ENCODE measurements at regions not wholly inside any gene's neighbourhood (a gene's known extent, or its start where the extent isn't known, plus 50 kb on each side); places are given as distances from the start of the nearest gene placed in this dataset.
"Not testable (repeated sequence)": the region's sequence is repeated elsewhere in the genome, so short reads cannot be mapped to it uniquely, and the experiment has no call there.

DNA sequence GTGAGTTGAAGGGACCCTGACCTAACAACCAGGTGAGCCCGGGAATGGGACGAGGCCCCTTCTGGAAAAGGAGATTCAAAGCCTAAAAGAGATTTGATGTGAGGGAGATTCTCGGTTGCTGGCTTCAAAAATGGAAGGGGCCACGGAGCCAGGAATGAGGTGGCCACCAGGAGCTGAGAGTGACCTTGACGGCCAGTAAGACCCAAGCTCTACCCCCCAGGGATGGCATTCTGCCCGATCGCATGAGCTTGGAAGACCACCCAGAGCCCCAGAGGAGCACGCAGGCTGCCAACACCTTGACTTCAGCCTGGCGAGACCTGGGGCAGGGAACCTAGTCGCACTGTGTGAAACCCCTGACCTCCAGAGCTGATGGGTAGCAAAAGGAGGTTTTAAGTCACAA lies 163.9 kb downstream of the BMP7 start:
- peak in 5 of 51 donors; percentile 6 to 49 (median 12) for DNase-seq

DNA sequence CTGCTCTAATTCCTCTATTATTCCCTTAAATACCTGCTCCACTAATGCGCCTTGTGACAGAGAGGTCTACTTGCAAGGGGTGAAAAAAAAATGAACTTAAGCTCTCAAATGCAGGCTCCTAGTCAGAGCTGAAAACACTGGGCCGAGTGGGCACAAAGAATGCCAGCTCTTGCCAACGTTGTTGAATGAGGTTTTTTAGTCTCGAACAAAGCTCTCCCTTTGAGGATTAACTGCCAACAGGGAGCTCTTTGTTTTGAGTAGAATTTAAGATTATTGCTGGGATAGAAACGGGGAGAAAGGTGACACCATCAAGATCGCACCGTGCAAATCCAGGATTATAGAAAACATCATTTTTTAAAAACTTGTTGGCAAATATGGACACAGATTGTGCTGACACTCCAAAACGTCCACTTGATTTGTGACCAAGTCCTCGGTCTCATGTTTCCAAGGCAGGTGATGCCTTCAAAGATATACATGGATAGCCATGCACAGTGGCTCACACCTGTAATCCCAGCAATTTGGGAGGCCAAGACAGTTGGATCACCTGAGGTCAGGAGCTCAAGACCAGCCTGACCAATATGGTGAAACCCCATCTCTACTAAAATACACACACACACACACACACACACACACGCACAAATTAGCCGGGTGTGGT lies 163.2 kb downstream of the BMP7 start:
- peak in 41 of 51 donors; percentile 9 to 91 (median 51) for DNase-seq

DNA sequence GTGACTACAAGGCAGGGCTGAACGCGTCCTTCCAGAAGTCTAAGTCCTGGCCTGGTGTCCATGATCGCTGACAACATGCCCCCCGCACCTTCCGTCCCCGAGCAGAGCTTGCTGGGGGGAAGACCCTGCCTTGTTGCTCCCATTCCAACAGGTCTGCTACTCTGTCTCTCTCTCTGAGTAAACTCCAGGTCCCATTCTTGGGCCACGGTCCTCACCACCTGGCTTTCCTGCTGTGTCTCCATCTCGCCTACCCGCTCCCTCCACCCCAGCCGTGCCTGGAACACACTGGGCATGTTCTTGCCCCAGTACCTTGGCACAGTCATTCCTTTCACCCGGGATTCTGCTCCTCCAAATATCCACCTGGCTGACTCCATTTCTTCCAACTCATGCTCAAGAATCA lies 162.3 kb downstream of the BMP7 start:
- DNase-seq, result peak in 1 of 51 donors; percentile 34

DNA sequence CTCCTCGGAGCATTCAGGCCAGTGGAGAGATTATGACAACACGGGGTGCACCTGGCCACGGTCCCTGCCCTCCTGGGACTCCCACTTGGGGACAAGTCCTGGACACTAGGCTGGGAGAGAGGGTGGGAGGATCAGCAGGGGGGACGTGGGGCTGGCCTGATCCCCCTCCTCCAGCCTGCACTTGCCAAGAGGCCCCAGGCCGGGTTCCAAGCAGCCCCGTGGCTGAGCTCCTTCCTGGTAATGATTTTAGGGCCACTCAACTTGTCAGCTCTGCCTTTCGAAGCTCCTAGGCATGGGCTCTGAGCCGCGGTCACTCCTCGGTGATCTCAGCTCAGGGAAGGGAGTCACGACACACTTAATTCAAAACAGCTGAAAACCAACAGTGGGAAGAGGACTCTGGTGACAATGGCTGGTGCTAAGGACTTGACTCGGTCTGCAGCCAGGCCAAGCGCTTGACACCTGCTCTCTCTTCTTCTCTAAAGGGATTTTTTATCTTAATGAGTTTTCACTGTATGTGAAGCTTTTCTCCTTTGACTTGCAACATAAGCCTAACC lies 161.7 kb downstream of the BMP7 start:
- DNase-seq, result peak in 16 of 51 donors; percentile 3 to 37 (median 22)

DNA sequence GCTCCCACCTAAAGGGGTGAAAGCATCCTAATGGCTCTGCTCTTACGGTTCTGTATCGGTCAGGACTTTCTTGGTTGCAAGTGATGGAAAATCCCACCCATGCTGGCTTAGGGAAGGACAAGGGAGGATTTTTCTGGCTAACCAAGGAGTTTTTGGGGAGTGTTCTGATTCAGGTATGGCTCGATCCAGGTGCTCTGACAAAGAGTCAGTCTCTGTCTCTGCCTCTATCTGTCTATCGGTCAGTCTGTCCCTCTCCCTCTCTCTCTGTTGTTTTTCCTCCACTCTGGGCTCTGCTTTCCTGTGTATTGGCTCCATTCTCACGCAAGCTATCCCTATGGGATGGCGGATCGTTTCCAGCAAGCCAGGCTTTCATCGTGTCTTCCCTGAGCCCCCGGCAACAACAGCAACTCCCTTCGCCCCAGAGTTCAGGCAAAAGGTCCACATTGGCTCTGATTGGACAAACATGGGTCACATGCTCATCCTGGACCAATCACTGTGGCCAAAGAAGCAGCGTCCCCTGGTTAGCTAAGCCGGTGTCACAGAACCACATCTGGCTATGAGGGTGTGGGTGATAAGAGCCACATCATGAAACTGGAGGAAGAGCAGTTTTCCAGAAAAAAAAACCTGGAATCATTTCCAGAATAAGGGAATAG lies 160.3 kb downstream of the BMP7 start:
- no peak for DNase-seq

DNA sequence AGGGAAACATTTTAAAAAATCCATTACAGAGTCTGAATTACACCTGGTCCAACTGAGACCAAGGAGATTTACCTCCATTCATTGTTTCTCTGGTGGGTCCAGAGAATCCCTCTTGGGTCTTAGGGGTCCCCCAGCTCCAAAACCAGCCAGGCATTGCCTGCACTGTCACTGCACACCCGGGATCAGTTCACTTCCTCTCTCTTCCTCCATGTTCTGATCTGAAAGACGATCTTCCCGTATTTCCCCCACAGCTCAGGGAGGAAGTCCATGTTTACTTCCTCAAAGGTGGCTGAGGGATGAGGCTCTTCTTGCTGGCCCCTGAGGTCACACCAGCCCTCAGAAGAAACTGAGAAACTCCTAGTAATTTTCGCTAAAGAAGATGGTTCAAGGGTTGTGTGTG lies 159.7 kb downstream of the BMP7 start:
- DNase-seq, result no peak

DNA sequence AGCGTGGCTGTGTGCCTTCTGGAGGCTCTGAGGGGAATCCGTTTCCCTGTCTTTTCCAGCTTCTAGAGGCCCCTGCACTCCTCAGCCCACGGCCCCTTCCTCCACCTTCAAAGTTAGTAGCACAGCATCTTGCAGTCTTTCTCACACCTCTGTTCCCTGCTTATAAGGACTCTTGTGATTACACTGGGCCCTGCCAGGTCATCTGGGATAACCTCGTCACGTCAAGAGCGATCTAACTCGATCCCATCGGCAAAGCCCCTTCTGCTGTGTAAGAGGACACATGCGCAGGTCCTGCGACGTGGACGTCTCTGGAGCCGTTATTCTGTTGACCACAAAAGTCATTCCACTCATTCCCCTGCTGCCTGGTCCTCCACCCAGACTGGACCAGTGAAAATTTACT lies 159.2 kb downstream of the BMP7 start:
- DNase-seq, result no peak

DNA sequence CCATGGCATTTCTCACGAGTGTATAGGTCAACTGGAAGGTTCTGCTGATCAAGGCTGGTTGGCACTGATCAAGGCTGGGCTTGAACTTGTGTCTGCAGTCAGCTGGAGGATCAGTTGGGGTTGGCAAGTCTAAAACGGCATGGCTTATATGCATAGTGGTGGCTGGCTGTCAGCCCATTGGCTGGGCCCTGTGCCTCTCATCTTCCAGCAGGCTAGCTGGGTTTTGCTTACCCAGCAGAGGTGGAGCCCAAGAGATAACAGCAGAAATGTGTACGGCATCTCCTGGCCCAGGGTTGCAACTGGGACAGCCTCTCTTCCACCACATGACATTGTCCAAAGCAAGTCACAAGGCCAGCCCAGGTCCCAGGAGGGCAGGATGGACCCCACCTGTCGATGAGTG lies 158.2 kb downstream of the BMP7 start:
- no peak for DNase-seq

DNA sequence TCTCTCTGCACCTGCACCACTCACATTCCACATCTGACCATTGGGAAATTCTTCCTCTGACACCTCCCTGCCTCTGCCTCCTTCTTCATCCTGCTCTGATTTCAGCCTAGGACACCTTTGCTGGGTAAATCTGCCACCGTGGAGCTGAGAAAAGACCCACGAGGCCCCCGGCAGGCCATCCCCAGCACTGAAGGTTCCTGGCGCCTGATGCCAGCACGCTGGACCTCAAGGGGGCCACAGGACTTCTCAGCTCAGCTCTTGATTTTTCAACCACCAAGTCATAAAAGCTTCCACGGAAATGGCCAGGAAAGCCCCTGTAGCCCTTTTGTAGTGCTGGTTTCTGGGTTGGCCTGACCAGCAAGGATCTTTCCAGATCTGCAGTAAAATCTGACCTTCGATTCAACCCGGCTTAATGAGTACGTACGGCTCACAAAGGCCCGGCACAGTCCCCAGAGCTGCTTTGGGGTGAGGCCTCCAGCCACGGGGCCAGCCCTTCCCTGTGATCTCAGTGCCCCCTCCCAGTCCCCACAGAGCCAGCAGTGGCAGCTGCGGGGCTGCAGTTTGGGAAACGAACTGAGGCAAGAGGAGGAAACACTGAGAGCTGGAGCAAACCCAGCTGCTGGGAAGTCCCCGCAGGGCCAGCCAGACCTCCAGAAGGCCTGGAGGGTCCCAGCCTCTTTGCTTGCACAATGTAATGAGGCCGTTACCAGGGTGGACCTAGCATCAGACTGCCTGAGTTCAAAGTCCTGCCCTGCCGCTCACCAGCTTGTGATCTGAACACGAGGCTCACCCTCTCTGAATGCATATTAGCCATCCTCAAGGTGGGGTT lies 157.5 kb downstream of the BMP7 start:
- DNase-seq, result peak in 3 of 51 donors; percentile 10 to 48 (median 11)

DNA sequence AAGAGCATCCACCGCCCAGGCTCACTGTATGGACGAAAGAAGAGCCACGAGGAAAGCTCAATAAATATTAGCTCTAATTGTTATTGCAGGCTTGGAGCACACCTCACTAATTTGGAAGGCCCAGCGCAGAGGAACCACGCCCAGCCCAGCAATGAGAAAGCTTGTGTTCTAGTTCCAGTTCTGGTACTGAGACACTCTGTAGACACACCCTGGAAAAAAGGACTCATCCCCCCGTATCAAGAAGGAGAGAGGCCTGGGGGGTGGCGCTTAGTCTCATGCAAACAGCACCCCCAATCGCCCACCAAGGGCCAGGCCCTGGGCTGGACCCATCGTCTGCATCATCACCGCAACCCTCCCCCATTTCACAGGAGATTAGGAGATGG lies 156.9 kb downstream of the BMP7 start:
- no peak for DNase-seq

DNA sequence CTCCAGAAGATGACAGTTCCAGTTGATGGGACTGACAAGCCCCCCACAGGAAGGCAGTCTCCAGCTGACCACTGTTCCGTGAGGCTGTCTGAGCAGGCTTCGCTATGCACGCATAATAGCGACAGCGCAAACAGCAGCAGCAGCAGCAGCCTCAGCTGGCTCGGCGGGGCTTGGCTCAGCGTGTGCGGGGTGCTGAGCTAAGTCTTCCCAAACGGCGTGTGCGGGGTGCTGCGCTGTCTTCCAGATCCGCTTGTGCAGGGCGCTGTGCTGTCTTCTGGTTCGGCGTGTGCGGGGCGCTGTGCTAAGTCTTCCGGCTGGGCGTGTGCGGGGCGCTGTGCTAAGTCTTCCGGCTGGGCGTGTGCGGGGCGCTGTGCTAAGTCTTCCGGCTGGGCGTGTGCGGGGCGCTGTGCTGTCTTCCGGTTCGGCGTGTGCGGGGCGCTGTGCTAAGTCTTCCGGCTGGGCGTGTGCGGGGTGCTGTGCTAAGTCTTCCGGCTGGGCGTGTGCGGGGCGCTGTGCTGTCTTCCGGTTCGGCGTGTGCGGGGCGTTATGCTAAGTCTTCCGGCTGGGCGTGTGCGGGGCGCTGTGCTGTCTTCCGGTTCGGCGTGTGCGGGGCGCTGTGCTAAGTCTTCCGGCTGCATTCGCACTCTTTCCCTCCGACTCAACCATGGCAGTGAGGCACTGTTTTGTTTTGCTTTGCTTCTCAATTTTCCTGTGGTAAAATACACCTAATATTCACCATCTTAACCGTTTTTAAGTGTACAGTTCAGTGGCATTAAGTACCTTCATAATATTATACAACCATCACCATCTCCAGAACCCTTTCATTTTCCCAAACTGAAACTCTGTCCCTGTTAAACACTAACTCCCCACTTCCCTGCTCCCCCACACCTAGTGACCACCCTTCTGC lies 156.1 kb downstream of the BMP7 start:
- not testable (repeated sequence) for DNase-seq

DNA sequence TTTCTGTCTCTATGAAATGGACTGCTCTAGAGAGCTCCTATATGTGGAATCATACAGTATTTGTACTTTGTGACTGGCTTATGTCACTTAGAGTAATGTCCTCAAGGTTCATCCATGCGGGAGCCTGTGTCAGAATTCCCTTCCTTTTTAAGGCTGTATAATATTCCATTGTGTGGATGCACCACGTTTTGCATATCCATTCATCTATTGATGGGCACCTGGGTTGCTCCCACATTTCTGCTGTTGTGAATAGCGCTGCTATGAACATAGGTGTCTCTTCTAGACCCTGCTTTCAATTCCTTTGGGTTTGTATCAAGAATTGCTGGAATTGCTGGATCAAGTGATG lies 155.4 kb downstream of the BMP7 start:
- DNase-seq, result no peak

DNA sequence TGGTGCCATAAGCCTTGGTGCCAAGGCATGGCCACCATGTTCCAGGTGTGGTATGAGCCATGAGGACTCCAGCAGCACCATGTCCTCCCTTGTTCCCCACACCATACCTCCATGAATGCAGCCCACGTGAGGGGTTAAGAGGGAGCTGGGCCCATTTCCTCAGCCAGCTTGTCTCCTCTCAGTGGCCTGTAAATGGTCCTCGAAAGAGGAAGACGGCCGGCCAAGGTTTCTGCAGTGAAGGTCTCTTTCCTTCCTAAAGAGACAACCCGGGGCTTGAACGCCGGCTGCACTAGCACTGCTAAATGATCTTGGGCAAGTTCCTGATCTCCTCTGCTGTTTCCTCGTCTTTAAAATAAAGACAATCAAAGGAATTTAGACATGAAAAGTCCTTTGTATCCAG lies 154.0 kb downstream of the BMP7 start:
- no peak for DNase-seq

DNA sequence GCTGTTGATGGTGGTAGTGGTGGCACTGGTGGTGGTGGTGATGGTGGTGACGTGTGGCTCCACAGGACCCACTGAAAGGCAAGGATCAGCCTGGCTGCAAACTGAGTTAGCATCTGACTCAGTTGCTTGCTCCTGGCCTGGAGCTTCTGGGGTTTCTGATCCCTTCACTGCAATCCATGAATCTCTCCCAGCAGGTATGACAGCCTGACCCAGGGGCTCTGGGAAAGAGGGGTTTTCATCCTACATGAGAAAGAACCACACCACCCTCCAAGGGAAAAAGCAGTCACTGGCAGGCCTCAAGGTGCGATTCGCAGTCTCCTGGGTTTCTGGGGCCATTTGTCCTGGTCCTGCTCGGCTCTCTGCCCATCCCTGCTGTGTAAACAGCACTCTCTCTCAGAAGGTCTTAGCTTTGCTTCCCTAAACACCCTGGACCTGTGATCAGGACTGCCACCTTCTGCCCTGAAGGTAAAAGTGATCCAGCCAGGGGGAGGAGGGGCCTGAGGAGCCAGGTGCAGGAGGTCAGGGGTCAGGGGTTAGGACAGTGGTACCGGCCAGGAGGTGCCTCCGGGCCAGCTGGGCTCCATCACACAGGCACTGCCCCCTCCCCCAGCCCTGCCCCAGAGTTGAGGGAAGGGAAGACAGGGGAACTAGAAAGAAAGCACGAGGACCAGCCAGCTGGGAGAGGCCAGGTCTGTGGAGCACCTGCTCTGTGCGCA lies 152.0 kb downstream of the BMP7 start:
- DNase-seq, result no peak

DNA sequence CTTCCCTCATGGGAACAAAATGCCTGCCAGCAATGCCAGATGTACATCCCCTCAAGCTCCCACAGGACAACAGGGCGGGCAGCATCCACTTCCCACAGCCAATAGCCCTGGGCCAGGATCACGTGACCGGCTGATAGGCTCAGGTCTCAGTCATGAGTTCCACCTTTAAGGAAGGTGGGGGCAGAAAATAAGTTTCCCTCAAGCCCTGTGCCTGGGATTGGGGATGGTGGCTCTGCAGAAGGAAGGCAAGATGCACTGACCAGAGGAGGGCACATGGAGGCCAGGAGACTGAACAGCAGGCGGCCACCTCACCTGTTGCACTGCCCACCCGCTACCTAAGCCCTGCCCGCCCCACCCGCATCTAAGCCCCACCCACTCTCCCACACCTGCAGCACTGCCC lies 149.1 kb downstream of the BMP7 start:
- no peak for DNase-seq

DNA sequence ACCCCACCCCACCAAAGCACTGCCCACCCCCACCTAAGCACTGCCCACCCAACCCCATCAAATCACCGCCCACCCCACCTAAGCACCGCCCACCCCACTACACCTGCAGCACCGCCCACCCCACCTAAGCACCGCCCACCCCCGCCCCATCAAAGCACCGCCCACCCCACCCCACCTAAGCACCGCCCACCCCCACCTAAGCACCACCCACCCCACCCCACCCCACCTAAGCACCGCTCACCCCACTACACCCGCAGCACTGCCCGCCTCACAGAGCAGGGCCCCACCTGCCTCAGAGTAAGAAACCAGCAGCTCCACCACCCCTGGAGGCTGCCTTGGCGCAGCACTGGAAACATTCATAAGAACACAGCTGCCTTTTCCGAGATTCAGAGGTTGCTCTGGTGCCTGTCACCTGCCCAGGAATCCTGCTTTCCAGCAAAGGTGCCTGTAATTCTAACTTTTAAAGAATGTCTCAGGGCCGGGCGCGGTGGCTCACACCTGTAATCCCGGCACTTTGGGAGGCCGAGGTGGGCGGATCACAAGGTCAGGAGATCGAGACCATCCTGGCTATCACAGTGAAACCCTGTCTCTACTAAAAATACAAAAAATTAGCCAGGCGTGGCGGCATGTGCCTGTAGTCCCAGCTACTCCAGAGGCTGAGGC lies 148.2 kb downstream of the BMP7 start:
- DNase-seq, result no peak
